Body of pancreas (tissue), 4 donors: ENCODE measurements at regions not wholly inside any gene's neighbourhood (a gene's known extent, or its start where the extent isn't known, plus 50 kb on each side); places are given as distances from the start of the nearest gene placed in this dataset.

ENCODE experiments used
- CTCF ChIP-seq, 7 experiments: fragments of 450-650 bp in 4 of 7; fragments of 200-600 bp in 3 of 7; sonication (generic) in 3 of 7; IDR thresholded peaks; one replicate each; pipeline ENCODE4 v1.5.1; 2016 to 2019; ENCODE audit warnings: antibody characterized with exemption in 7 of 7
- POLR2A ChIP-seq, 3 donors: fragments of 450-650 bp; IDR thresholded peaks; one replicate each; pipeline ENCODE4 v1.6.1; 2016; ENCODE audit warnings: antibody characterized with exemption in 3 of 3, mild to moderate bottlenecking in 2 of 3

GRCh38 chr9:7300484-7300883 lies 499.1 kb downstream of the DMAC1 start:
- TF ChIP-seq POLR2A (IDR thresholded peaks at IDR 0.05) (no peak), CTCF (IDR thresholded peaks at IDR 0.05) (no peak)
